ENCODE measurements at regions not wholly inside any gene's neighbourhood (a gene's known extent, or its start where the extent isn't known, plus 50 kb on each side); places are given as distances from the start of the nearest gene placed in this dataset.
"Not testable (repeated sequence)": the region's sequence is repeated elsewhere in the genome, so short reads cannot be mapped to it uniquely, and the experiment has no call there.

- H3K27ac ChIP-seq (ENCODE audit: low read length): no peak overlapping the region
- DNase-seq: no peak
- WGBS (ENCODE audit: insufficient coverage): 100% methylated on average over 1 of the region's 5 CpGs
Measured at GRCh38 chr6:137290601-137291261, 71.5 kb upstream of the IFNGR1 start.

GRCh38 chr6:137286916-137287315 lies 67.7 kb upstream of the IFNGR1 start:
- WGBS (ENCODE audit: insufficient coverage): 100% methylated on average over 1 of the region's 1 CpG
- H3K27me3 ChIP-seq (ENCODE audit: control insufficient read depth, insufficient read depth, low read length): no peaks in the 10 kb centered on the region
- H3K4me3 ChIP-seq (ENCODE audit: low read length): no peak overlapping the region
- no peak for DNase-seq
- H3K27ac ChIP-seq (ENCODE audit: low read length): no peak overlapping the region
- no peaks in the 10 kb centered on the region for H3K9me3 ChIP-seq (replicated peaks; ENCODE audit: control insufficient read depth, low read depth, low read length)
- H3K4me1 ChIP-seq (ENCODE audit: control insufficient read depth, insufficient read depth, low read length): no peaks in the 10 kb centered on the region
- H3K36me3 ChIP-seq (ENCODE audit: control insufficient read depth, insufficient read depth, low read length): no peaks in the 10 kb centered on the region

More at GRCh38 chr6:137290601-137291261, 71.5 kb upstream of the IFNGR1 start:
- H3K36me3 ChIP-seq (ENCODE audit: control insufficient read depth, insufficient read depth, low read length): no peaks in the 10 kb centered on the region
- no peak overlapping the region for H3K4me3 ChIP-seq (ENCODE audit: low read length)
- no peaks in the 10 kb centered on the region for H3K4me1 ChIP-seq (ENCODE audit: control insufficient read depth, insufficient read depth, low read length)
- no peaks in the 10 kb centered on the region for H3K27me3 ChIP-seq (ENCODE audit: control insufficient read depth, insufficient read depth, low read length)
- no peaks in the 10 kb centered on the region for H3K9me3 ChIP-seq (replicated peaks; ENCODE audit: control insufficient read depth, low read depth, low read length)

- H3K27ac ChIP-seq (ENCODE audit: low read length): no peak overlapping the region
- H3K9me3 ChIP-seq (replicated peaks; ENCODE audit: control insufficient read depth, low read depth, low read length): no peaks in the 10 kb centered on the region
- H3K36me3 ChIP-seq (ENCODE audit: control insufficient read depth, insufficient read depth, low read length): no peaks in the 10 kb centered on the region
- DNase-seq: no peak
- no peaks in the 10 kb centered on the region for H3K4me1 ChIP-seq (ENCODE audit: control insufficient read depth, insufficient read depth, low read length)
- 50% methylated on average over 1 of the region's 1 CpG for WGBS (ENCODE audit: insufficient coverage)
- H3K4me3 ChIP-seq (ENCODE audit: low read length): no peak overlapping the region
- no peaks in the 10 kb centered on the region for H3K27me3 ChIP-seq (ENCODE audit: control insufficient read depth, insufficient read depth, low read length)
Measured at GRCh38 chr6:137286368-137286767, 67.2 kb upstream of the IFNGR1 start.

- Histone ChIP-seq H3K4me1 (ENCODE audit: control insufficient read depth, insufficient read depth, low read length) (no peaks in the 10 kb centered on the region), H3K9me3 (replicated peaks; ENCODE audit: control insufficient read depth, low read depth, low read length) (no peaks in the 10 kb centered on the region), H3K36me3 (ENCODE audit: control insufficient read depth, insufficient read depth, low read length) (no peaks in the 10 kb centered on the region), H3K27me3 (ENCODE audit: control insufficient read depth, insufficient read depth, low read length) (no peaks in the 10 kb centered on the region), H3K27ac (ENCODE audit: low read length) (no peak overlapping the region), H3K4me3 (ENCODE audit: low read length) (no peak overlapping the region)
- DNase-seq: no peak
Measured at GRCh38 chr6:137284811-137285110, 65.6 kb upstream of the IFNGR1 start.

GRCh38 chr6:137283940-137284810 lies 65.0 kb upstream of the IFNGR1 start:
- no peaks in the 10 kb centered on the region for H3K9me3 ChIP-seq (replicated peaks; ENCODE audit: control insufficient read depth, low read depth, low read length)
- no peaks in the 10 kb centered on the region for H3K27me3 ChIP-seq (ENCODE audit: control insufficient read depth, insufficient read depth, low read length)
- WGBS (ENCODE audit: insufficient coverage): 76% methylated on average over 4 of the region's 9 CpGs
- no peaks in the 10 kb centered on the region for H3K4me1 ChIP-seq (ENCODE audit: control insufficient read depth, insufficient read depth, low read length)
- DNase-seq: peak; percentile 68
- H3K36me3 ChIP-seq (ENCODE audit: control insufficient read depth, insufficient read depth, low read length): no peaks in the 10 kb centered on the region
- H3K27ac ChIP-seq (ENCODE audit: low read length): no peak overlapping the region
- H3K4me3 ChIP-seq (ENCODE audit: low read length): no peak overlapping the region

GRCh38 chr6:137283080-137283479 lies 63.9 kb upstream of the IFNGR1 start:
- Histone ChIP-seq H3K9me3 (replicated peaks; ENCODE audit: control insufficient read depth, low read depth, low read length) (no peaks in the 10 kb centered on the region), H3K4me1 (ENCODE audit: control insufficient read depth, insufficient read depth, low read length) (no peaks in the 10 kb centered on the region), H3K27me3 (ENCODE audit: control insufficient read depth, insufficient read depth, low read length) (no peaks in the 10 kb centered on the region), H3K27ac (ENCODE audit: low read length) (no peak overlapping the region), H3K36me3 (ENCODE audit: control insufficient read depth, insufficient read depth, low read length) (no peaks in the 10 kb centered on the region), H3K4me3 (ENCODE audit: low read length) (no peak overlapping the region)
- no peak for DNase-seq
- WGBS (ENCODE audit: insufficient coverage): 43% methylated on average over 1 of the region's 2 CpGs

- Histone ChIP-seq H3K27ac (ENCODE audit: low read length) (no peak overlapping the region), H3K9me3 (replicated peaks; ENCODE audit: control insufficient read depth, low read depth, low read length) (no peaks in the 10 kb centered on the region), H3K27me3 (ENCODE audit: control insufficient read depth, insufficient read depth, low read length) (no peaks in the 10 kb centered on the region), H3K4me3 (ENCODE audit: low read length) (no peak overlapping the region), H3K4me1 (ENCODE audit: control insufficient read depth, insufficient read depth, low read length) (no peaks in the 10 kb centered on the region), H3K36me3 (ENCODE audit: control insufficient read depth, insufficient read depth, low read length) (no peaks in the 10 kb centered on the region)
- peak; percentile 34 for DNase-seq
- WGBS (ENCODE audit: insufficient coverage): 65% methylated on average over 8 of the region's 8 CpGs
Measured at GRCh38 chr6:137282254-137282653, 63.1 kb upstream of the IFNGR1 start.

- H3K36me3 ChIP-seq (ENCODE audit: control insufficient read depth, insufficient read depth, low read length); H3K4me3 ChIP-seq (ENCODE audit: low read length); H3K27me3 ChIP-seq (ENCODE audit: control insufficient read depth, insufficient read depth, low read length); H3K4me1 ChIP-seq (ENCODE audit: control insufficient read depth, insufficient read depth, low read length); DNase-seq; H3K9me3 ChIP-seq (replicated peaks; ENCODE audit: control insufficient read depth, low read depth, low read length); H3K27ac ChIP-seq (ENCODE audit: low read length): not testable (repeated sequence)
- WGBS (ENCODE audit: insufficient coverage): no CpG with 5 or more reads among the region's 4 CpGs
Measured at GRCh38 chr6:137279279-137279678, 60.1 kb upstream of the IFNGR1 start.

- Histone ChIP-seq H3K4me1 (ENCODE audit: control insufficient read depth, insufficient read depth, low read length) (no peaks in the 10 kb centered on the region), H3K4me3 (ENCODE audit: low read length) (no peak overlapping the region), H3K27ac (ENCODE audit: low read length) (no peak overlapping the region), H3K9me3 (replicated peaks; ENCODE audit: control insufficient read depth, low read depth, low read length) (no peaks in the 10 kb centered on the region), H3K36me3 (ENCODE audit: control insufficient read depth, insufficient read depth, low read length) (no peaks in the 10 kb centered on the region), H3K27me3 (ENCODE audit: control insufficient read depth, insufficient read depth, low read length) (no peaks in the 10 kb centered on the region)
- DNase-seq: no peak
- 45% methylated on average over 6 of the region's 14 CpGs for WGBS (ENCODE audit: insufficient coverage)
Measured at GRCh38 chr6:137277971-137278637, 58.9 kb upstream of the IFNGR1 start.

GRCh38 chr6:137272403-137272802 lies 53.2 kb upstream of the IFNGR1 start:
- no peaks in the 10 kb centered on the region for H3K9me3 ChIP-seq (replicated peaks; ENCODE audit: control insufficient read depth, low read depth, low read length)

More at GRCh38 chr6:137272403-137272802, 53.2 kb upstream of the IFNGR1 start:
- DNase-seq: no peak
- Histone ChIP-seq H3K27ac (ENCODE audit: low read length) (no peak overlapping the region), H3K36me3 (ENCODE audit: control insufficient read depth, insufficient read depth, low read length) (no peaks in the 10 kb centered on the region), H3K4me3 (ENCODE audit: low read length) (no peak overlapping the region), H3K27me3 (ENCODE audit: control insufficient read depth, insufficient read depth, low read length) (no peaks in the 10 kb centered on the region), H3K4me1 (ENCODE audit: control insufficient read depth, insufficient read depth, low read length) (no peaks in the 10 kb centered on the region)
- no CpG with 5 or more reads among the region's 1 CpG for WGBS (ENCODE audit: insufficient coverage)
